ENCODE measurements at regions not wholly inside any gene's neighbourhood (a gene's known extent, or its start where the extent isn't known, plus 50 kb on each side); places are given as distances from the start of the nearest gene placed in this dataset.

DNA sequence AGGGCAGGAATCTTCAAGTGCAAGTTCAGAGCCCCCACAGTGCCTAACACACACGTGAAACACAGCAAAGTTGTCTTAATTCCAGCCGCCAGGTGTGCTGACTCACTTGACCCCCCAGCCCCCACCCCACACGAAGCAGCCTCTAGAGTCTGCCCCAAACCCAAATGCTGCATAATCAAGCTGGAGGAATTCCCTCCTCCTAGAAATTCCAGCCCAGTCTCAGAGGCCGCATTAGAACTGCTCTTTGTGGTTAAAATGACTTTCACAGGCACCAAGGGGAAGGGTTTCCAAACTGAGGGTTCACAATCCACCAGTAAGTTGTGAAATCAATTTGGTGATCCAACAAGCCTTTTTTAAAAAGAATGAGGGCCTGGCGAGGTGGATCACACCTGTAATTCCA is 67.0 kb upstream of the PLXNA4 start:
- intact Hi-C loops (cut with micrococcal nuclease): no loop called here
- POLR2A ChIA-PET: no interaction called here
- TF ChIP-seq, protein P1, sequence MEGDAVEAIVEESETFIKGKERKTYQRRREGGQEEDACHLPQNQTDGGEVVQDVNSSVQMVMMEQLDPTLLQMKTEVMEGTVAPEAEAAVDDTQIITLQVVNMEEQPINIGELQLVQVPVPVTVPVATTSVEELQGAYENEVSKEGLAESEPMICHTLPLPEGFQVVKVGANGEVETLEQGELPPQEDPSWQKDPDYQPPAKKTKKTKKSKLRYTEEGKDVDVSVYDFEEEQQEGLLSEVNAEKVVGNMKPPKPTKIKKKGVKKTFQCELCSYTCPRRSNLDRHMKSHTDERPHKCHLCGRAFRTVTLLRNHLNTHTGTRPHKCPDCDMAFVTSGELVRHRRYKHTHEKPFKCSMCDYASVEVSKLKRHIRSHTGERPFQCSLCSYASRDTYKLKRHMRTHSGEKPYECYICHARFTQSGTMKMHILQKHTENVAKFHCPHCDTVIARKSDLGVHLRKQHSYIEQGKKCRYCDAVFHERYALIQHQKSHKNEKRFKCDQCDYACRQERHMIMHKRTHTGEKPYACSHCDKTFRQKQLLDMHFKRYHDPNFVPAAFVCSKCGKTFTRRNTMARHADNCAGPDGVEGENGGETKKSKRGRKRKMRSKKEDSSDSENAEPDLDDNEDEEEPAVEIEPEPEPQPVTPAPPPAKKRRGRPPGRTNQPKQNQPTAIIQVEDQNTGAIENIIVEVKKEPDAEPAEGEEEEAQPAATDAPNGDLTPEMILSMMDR (IDR thresholded peaks at IDR 0.05): no peak
- no peaks in the 10 kb centered on the region for H3K27me3 Mint-ChIP-seq
- H3K4me1 Mint-ChIP-seq (ENCODE audit: low read depth): no peaks in the 10 kb centered on the region
- no peak for ATAC-seq
- H3K27ac Mint-ChIP-seq: no peak overlapping the region
- no peaks in the 10 kb centered on the region for H3K36me3 Mint-ChIP-seq (ENCODE audit: low read depth)
- no peak overlapping the region for H3K4me3 Mint-ChIP-seq
- CTCF ChIA-PET: no interaction called here
- H3K9me3 Mint-ChIP-seq: no peaks in the 10 kb centered on the region
- DNase-seq: no peak

DNA sequence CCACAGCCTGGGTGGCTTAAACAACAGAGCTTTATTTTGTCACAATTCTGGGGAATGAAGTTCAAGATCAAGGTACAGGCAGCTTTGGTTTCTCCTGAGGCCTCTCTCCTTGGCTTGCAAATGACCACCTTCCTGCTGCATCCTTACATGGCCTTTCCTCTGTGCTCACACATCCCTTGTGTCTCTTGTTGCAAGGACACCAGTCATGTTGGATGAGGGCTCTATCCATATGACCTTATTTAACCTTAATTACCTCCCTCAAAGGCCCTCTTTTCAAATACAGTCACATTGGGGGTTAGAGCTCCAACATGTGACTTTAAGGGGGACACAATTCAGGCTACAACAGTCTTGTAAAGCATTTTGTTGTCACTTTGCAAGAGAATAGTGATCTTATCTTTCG is 65.0 kb upstream of the PLXNA4 start:
- no peak overlapping the region for H3K4me3 Mint-ChIP-seq
- ChIA-PET POLR2A (no interaction called here), CTCF (no interaction called here)
- no peaks in the 10 kb centered on the region for H3K27me3 Mint-ChIP-seq
- no peak for ATAC-seq
- DNase-seq: no peak
- TF ChIP-seq, protein P1 (IDR thresholded peaks at IDR 0.05): no peak
- H3K36me3 Mint-ChIP-seq (ENCODE audit: low read depth): no peaks in the 10 kb centered on the region
- no peaks in the 10 kb centered on the region for H3K9me3 Mint-ChIP-seq
- no peaks in the 10 kb centered on the region for H3K4me1 Mint-ChIP-seq (ENCODE audit: low read depth)
- intact Hi-C loops (cut with micrococcal nuclease): no loop called here
- H3K27ac Mint-ChIP-seq: no peak overlapping the region

DNA sequence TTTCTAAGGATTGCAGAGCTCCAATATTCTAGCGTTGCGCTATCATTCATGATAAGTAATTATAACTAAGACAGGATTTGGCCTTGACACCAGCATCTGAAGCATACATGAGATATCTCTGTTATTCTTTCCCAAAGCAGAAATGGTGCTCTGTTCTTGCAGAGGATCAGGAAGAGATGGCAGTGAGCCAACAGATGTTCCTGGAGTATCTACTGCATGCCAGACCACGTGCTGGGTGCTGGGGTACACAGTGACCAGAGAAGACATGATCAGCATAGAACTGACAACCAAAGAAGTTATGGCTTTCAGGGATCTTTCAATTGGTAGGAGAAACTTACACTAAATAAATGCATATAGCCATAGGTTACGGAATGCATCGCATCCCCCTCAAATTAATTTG is 63.7 kb upstream of the PLXNA4 start:
- no peak for ATAC-seq

DNA sequence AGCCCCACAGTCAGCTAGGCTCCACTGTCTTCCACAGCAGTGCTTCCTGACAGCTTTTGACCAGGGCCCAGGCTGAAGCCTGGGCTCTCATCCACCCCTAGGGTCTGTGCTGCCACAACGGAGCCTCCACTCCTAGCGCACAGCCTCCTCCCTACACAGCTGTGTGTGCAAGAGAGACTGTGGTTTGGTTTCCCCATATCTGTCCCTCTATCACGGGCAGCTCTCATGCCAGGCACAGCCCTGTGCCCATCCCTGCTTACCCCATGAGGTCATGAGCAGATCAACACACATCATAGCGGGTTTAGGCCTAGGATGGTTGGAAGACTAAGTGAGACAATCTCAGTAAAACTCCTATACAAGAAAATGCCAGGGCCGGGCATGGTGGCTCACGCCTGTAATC is 61.7 kb upstream of the PLXNA4 start:
- TF ChIP-seq, protein P1 (IDR thresholded peaks at IDR 0.05): no peak
- Mint-ChIP-seq H3K9me3 (no peaks in the 10 kb centered on the region), H3K27ac (no peak overlapping the region), H3K4me1 (ENCODE audit: low read depth) (no peaks in the 10 kb centered on the region), H3K27me3 (no peaks in the 10 kb centered on the region), H3K36me3 (ENCODE audit: low read depth) (no peaks in the 10 kb centered on the region), H3K4me3 (no peak overlapping the region)
- ATAC-seq: no peak
- POLR2A ChIA-PET: no interaction called here
- intact Hi-C loops (cut with micrococcal nuclease): no loop called here
- DNase-seq: no peak
- CTCF ChIA-PET: no interaction called here

More for the DNA sequence above, 63.7 kb upstream of the PLXNA4 start:
- intact Hi-C loops (cut with micrococcal nuclease): no loop called here
- H3K27me3 Mint-ChIP-seq: no peaks in the 10 kb centered on the region
- ChIA-PET POLR2A (no interaction called here), CTCF (no interaction called here)
- no peak overlapping the region for H3K27ac Mint-ChIP-seq
- no peak overlapping the region for H3K4me3 Mint-ChIP-seq
- DNase-seq: no peak
- no peaks in the 10 kb centered on the region for H3K9me3 Mint-ChIP-seq
- no peaks in the 10 kb centered on the region for H3K4me1 Mint-ChIP-seq (ENCODE audit: low read depth)
- H3K36me3 Mint-ChIP-seq (ENCODE audit: low read depth): no peaks in the 10 kb centered on the region
- TF ChIP-seq, protein P1 (IDR thresholded peaks at IDR 0.05): no peak

DNA sequence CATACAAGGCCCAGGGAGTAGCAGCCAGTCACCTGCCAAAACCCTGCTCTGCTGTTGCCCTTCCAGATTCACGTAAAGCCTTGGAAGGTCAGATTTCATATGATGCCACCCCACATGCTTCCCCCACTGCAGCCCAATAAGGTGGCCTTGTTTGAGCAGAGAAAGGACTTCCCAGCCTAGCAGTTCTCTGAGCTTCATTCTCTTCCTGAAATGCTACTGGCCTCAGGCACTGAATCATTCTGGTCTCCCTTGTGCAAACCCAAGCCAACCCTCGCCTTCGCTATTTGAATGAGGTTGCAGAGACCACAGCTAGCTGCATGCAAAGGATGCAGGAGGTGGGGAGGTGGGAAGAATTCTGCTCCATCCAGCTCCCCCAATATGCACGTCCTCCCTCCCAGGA is 60.3 kb upstream of the PLXNA4 start:
- Mint-ChIP-seq H3K36me3 (ENCODE audit: low read depth) (no peaks in the 10 kb centered on the region), H3K27ac (no peak overlapping the region)

More for the DNA sequence above, 60.3 kb upstream of the PLXNA4 start:
- ATAC-seq (no peak), DNase-seq (no peak)
- no peaks in the 10 kb centered on the region for H3K9me3 Mint-ChIP-seq
- H3K4me1 Mint-ChIP-seq (ENCODE audit: low read depth): no peaks in the 10 kb centered on the region
- ChIA-PET POLR2A (no interaction called here), CTCF (no interaction called here)
- TF ChIP-seq, protein P1 (IDR thresholded peaks at IDR 0.05): no peak
- intact Hi-C loops (cut with micrococcal nuclease): no loop called here
- H3K27me3 Mint-ChIP-seq: peaks cover 1% of the 10 kb centered on the region
- no peak overlapping the region for H3K4me3 Mint-ChIP-seq

All from activated CD8-positive, alpha-beta T cell treated with anti-CD3 and anti-CD28 coated beads for 36 hours (primary cell).